DMS153 treated with DMSO at 0.1 percent for 48 hours (cell line): ENCODE measurements at regions not wholly inside any gene's neighbourhood (a gene's known extent, or its start where the extent isn't known, plus 50 kb on each side); places are given as distances from the start of the nearest gene placed in this dataset.
"Not testable (repeated sequence)": the region's sequence is repeated elsewhere in the genome, so short reads cannot be mapped to it uniquely, and the experiment has no call there.

Experiments
- DNase-seq: peaks from one replicate; lab custom pipeline; 2025; ENCODE audit not compliant: unreplicated experiment; lab: John Stamatoyannopoulos, UW

- no peak for DNase-seq
Measured at GRCh38 chr6:93848031-93848742, 428.8 kb upstream of the EPHA7 start.

GRCh38 chr6:93842178-93842577, 422.8 kb upstream of the EPHA7 start:
- DNase-seq: no peak

GRCh38 chr6:93835451-93836145, 416.2 kb upstream of the EPHA7 start:
- DNase-seq: not testable (repeated sequence)

GRCh38 chr6:93835026-93835425, 415.7 kb upstream of the EPHA7 start:
- not testable (repeated sequence) for DNase-seq

GRCh38 chr6:93833326-93833725, 414.0 kb upstream of the EPHA7 start:
- not testable (repeated sequence) for DNase-seq

GRCh38 chr6:93829757-93830156, 410.4 kb upstream of the EPHA7 start:
- not testable (repeated sequence) for DNase-seq

GRCh38 chr6:93829009-93829408, 409.6 kb upstream of the EPHA7 start:
- no peak for DNase-seq

GRCh38 chr6:93828553-93828952, 409.2 kb upstream of the EPHA7 start:
- no peak for DNase-seq

- no peak for DNase-seq
Measured at GRCh38 chr6:93827728-93828127, 408.4 kb upstream of the EPHA7 start.

GRCh38 chr6:93825950-93826349, 406.6 kb upstream of the EPHA7 start:
- DNase-seq: no peak

GRCh38 chr6:93823489-93823888, 404.1 kb upstream of the EPHA7 start:
- DNase-seq: no peak

- DNase-seq: no peak
Measured at GRCh38 chr6:93822434-93823265, 403.3 kb upstream of the EPHA7 start.

GRCh38 chr6:93821953-93822352, 402.6 kb upstream of the EPHA7 start:
- no peak for DNase-seq

- DNase-seq: no peak
Measured at GRCh38 chr6:93820465-93821082, 401.2 kb upstream of the EPHA7 start.

- no peak for DNase-seq
Measured at GRCh38 chr6:93819189-93819588, 399.8 kb upstream of the EPHA7 start.

- DNase-seq: no peak
Measured at GRCh38 chr6:93817937-93818336, 398.6 kb upstream of the EPHA7 start.

GRCh38 chr6:93806409-93807270, 387.3 kb upstream of the EPHA7 start:
- DNase-seq: no peak

GRCh38 chr6:93801101-93801847, 381.9 kb upstream of the EPHA7 start:
- DNase-seq: no peak

- no peak for DNase-seq
Measured at GRCh38 chr6:93799226-93799625, 379.9 kb upstream of the EPHA7 start.

GRCh38 chr6:93794166-93794565, 374.8 kb upstream of the EPHA7 start:
- no peak for DNase-seq
